ENCODE measurements at regions not wholly inside any gene's neighbourhood (a gene's known extent, or its start where the extent isn't known, plus 50 kb on each side); places are given as distances from the start of the nearest gene placed in this dataset.

GRCh38 chr9:21574261-21574660 lies 92.1 kb upstream of the IFNE start:
- H3K27me3 Mint-ChIP-seq = peaks cover 33 to 41% of the 10 kb centered on the region in 2 donors
- H3K27ac Mint-ChIP-seq = no peak overlapping the region
- peaks cover 7 to 18% of the 10 kb centered on the region in 2 donors for H3K4me1 Mint-ChIP-seq (ENCODE audit: low read depth in 2 of 2)

GRCh38 chr9:21576331-21577189 lies 94.4 kb upstream of the IFNE start:
- Mint-ChIP-seq H3K27ac (peak overlapping the region in 1 of 2 donors; percentile 67), H3K36me3 (no peaks in the 10 kb centered on the region), H3K9me3 (no peaks in the 10 kb centered on the region), H3K27me3 (peaks cover 30 to 38% of the 10 kb centered on the region in 2 donors), H3K4me1 (ENCODE audit: low read depth in 2 of 2) (peaks cover 11 to 23% of the 10 kb centered on the region in 2 donors), H3K4me3 (no peak overlapping the region)
- DNase-seq (ENCODE audit: low spot score) = no peak
- ATAC-seq = peak in 1 of 2 donors; percentile 26

More at GRCh38 chr9:21574261-21574660, 92.1 kb upstream of the IFNE start:
- ATAC-seq = no peak
- Mint-ChIP-seq H3K4me3 (no peak overlapping the region), H3K9me3 (no peaks in the 10 kb centered on the region), H3K36me3 (no peaks in the 10 kb centered on the region)
- DNase-seq (ENCODE audit: low spot score) = no peak

DNA sequence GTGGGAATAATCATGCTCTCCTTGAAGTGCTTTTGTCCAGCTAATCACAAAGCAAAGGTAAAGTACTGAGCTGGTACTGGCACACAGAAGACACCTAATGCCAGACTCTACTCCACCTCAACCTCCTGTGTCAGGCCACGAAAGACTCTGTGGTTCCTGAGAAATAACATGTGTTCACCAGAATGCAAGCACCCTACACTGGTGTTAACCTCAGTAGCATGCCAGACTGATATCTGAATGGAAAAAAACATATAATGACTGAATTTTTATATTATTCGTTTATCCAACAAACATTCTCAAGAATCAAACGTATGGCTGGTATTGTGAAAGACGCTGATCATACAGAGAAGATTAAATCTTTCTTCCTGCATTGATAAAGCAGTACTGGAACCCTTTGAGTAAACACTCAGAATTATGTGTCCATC lies 97.1 kb upstream of the IFNE start:
- peaks cover 14 to 29% of the 10 kb centered on the region in 2 donors for H3K4me1 Mint-ChIP-seq (ENCODE audit: low read depth in 2 of 2)

DNA sequence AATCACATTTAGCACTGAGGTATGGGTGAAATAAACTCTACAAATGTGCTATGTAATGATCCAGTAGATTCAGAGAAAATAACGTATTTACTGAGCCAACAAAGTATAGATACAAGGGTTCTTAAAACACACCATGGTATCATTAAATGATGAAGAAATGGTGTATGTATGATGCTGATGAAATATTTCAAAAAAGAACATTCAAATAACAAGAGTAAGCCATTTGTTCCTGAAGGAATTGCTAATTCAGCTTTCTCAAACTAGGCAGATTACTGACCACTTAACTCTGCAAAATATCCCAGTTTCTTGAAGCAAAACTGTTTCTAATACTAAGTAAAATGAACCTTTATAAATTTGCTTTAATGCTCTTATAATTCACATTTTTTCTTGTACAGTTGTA lies 97.6 kb upstream of the IFNE start:
- DNase-seq (ENCODE audit: low spot score) = no peak
- no peak for ATAC-seq
- H3K36me3 Mint-ChIP-seq = no peaks in the 10 kb centered on the region
- H3K27me3 Mint-ChIP-seq = peaks cover 21 to 28% of the 10 kb centered on the region in 2 donors
- no peak overlapping the region for H3K27ac Mint-ChIP-seq
- H3K9me3 Mint-ChIP-seq = no peaks in the 10 kb centered on the region
- H3K4me1 Mint-ChIP-seq (ENCODE audit: low read depth in 2 of 2) = peaks cover 14 to 29% of the 10 kb centered on the region in 2 donors
- H3K4me3 Mint-ChIP-seq = peak overlapping the region; percentile 92

More for the DNA sequence above, 97.1 kb upstream of the IFNE start:
- DNase-seq (ENCODE audit: low spot score) (no peak), ATAC-seq (peak; percentile 91 to 98)
- Mint-ChIP-seq H3K9me3 (no peaks in the 10 kb centered on the region), H3K27ac (peak overlapping the region; percentile 34 to 36), H3K27me3 (peaks cover 18 to 26% of the 10 kb centered on the region in 2 donors), H3K4me3 (peak overlapping the region; percentile 92), H3K36me3 (no peaks in the 10 kb centered on the region)

- no peaks in the 10 kb centered on the region for H3K36me3 Mint-ChIP-seq
- H3K27ac Mint-ChIP-seq = no peak overlapping the region
- H3K27me3 Mint-ChIP-seq = peaks cover 27 to 35% of the 10 kb centered on the region in 2 donors
- DNase-seq (ENCODE audit: low spot score) = no peak
- no peak overlapping the region for H3K4me3 Mint-ChIP-seq
- ATAC-seq = no peak
- peaks cover 14 to 29% of the 10 kb centered on the region in 2 donors for H3K4me1 Mint-ChIP-seq (ENCODE audit: low read depth in 2 of 2)
- no peaks in the 10 kb centered on the region for H3K9me3 Mint-ChIP-seq
Observed at GRCh38 chr9:21580636-21581378, 98.7 kb upstream of the IFNE start.

- Mint-ChIP-seq H3K27ac (no peak overlapping the region), H3K4me3 (no peak overlapping the region), H3K27me3 (peaks cover 26 to 33% of the 10 kb centered on the region in 2 donors), H3K9me3 (no peaks in the 10 kb centered on the region), H3K36me3 (no peaks in the 10 kb centered on the region), H3K4me1 (ENCODE audit: low read depth in 2 of 2) (peaks cover 12 to 16% of the 10 kb centered on the region in 2 donors)
- DNase-seq (ENCODE audit: low spot score) (no peak), ATAC-seq (no peak)
Observed at GRCh38 chr9:21583628-21584377, 101.7 kb upstream of the IFNE start.

- Mint-ChIP-seq H3K4me1 (ENCODE audit: low read depth in 2 of 2) (peaks cover 4 to 6% of the 10 kb centered on the region in 2 donors), H3K27ac (no peak overlapping the region), H3K9me3 (no peaks in the 10 kb centered on the region), H3K27me3 (peaks cover 37 to 39% of the 10 kb centered on the region in 2 donors), H3K36me3 (no peaks in the 10 kb centered on the region), H3K4me3 (no peak overlapping the region)
- ATAC-seq = no peak
- no peak for DNase-seq (ENCODE audit: low spot score)
Observed at GRCh38 chr9:21584890-21585289, 102.8 kb upstream of the IFNE start.

DNA sequence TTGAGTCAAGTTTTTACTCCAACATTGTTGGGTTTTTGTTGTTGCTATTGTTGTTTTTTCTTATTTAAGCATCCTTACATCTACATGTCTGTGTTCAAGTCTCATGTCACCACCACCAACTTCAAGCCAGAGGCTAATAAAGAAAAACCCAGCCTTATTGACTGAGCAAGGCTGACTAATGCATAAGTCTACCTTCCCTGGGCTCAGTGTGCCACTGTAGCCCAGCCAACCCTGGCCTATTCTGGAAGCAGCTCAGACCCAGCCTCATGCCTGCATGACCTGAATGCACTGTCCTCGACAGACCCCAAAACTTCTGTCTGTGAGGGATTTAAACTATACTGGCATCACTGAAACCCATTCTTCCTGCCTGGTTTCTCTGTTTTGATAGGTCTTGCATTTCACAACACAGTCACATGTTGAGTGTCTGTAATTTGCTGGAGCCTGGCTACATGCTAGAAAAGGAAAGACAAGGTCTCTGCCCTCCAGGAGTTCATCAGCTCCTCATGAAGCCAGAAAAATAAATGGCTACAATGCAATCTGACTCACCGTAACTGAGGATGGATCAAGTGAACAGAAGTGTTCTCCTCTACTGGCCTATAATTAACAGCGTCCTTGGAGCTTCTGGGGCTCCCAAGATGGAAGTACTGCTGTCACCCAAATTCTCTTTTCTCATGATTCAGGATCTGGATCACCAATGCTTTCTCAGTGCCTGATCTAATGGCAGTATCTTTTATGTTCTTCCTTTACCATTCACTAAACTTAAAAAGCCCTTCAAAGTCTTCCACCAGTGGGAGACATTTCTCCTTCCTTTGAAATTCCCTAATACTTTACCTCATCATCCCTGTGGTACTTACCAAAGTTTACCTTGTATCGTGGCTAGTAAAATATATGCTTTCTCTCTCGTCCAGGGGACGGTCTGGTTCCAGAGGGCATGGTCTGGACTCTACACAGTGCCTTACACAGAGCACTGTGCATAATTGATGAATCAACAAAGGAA lies 103.9 kb upstream of the IFNE start:
- Mint-ChIP-seq H3K4me3 (no peak overlapping the region), H3K27ac (no peak overlapping the region), H3K9me3 (no peaks in the 10 kb centered on the region), H3K27me3 (peaks cover 32 to 36% of the 10 kb centered on the region in 2 donors), H3K36me3 (no peaks in the 10 kb centered on the region), H3K4me1 (ENCODE audit: low read depth in 2 of 2) (peaks cover 4 to 6% of the 10 kb centered on the region in 2 donors)
- ATAC-seq (no peak), DNase-seq (ENCODE audit: low spot score) (no peak)

GRCh38 chr9:21589344-21590056 lies 107.4 kb upstream of the IFNE start:
- H3K9me3 Mint-ChIP-seq = no peaks in the 10 kb centered on the region
- peaks cover 12 to 14% of the 10 kb centered on the region in 2 donors for H3K4me1 Mint-ChIP-seq (ENCODE audit: low read depth in 2 of 2)
- H3K4me3 Mint-ChIP-seq = no peak overlapping the region
- H3K27me3 Mint-ChIP-seq = peaks cover 49 to 51% of the 10 kb centered on the region in 2 donors
- H3K27ac Mint-ChIP-seq = no peak overlapping the region
- ATAC-seq = no peak
- H3K36me3 Mint-ChIP-seq = no peaks in the 10 kb centered on the region
- no peak for DNase-seq (ENCODE audit: low spot score)

- ATAC-seq (no peak), DNase-seq (ENCODE audit: low spot score) (no peak)
- Mint-ChIP-seq H3K27ac (no peak overlapping the region), H3K9me3 (no peaks in the 10 kb centered on the region), H3K36me3 (no peaks in the 10 kb centered on the region), H3K4me3 (no peak overlapping the region), H3K4me1 (ENCODE audit: low read depth in 2 of 2) (peaks cover 12 to 14% of the 10 kb centered on the region in 2 donors), H3K27me3 (peaks cover 49 to 50% of the 10 kb centered on the region in 2 donors)
Observed at GRCh38 chr9:21590058-21590996, 108.2 kb upstream of the IFNE start.

Measured in natural killer cell treated with Interleukin-12 subunit alpha and Interleukin-12 subunit beta and Interleukin-15 and Interleukin-18, amount 100 ng/mL, for 72 hours (primary cell).